ENCODE measurements at regions not wholly inside any gene's neighbourhood (a gene's known extent, or its start where the extent isn't known, plus 50 kb on each side); places are given as distances from the start of the nearest gene placed in this dataset.
"Not testable (repeated sequence)": the region's sequence is repeated elsewhere in the genome, so short reads cannot be mapped to it uniquely, and the experiment has no call there.

DNA sequence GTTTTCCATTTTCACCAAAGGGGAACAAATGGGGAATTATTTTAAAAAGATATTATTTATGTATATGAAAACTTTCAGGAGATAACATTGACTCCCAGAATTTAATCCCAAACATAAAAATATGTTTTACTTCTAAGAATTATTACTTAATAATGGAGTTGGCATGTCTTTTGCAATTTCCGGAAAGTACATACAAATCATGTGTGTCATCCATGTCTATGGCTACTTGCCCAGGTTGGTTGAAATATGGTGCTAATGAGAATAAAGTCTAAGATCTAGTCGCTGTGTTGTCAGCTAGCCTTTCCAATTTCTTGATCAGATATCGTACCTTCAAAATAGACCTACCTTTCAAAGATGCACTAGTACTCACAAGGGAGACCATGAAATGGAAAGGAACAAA is 1003.2 kb upstream of the PCDH20 start:
- Histone ChIP-seq H3K4me1 (replicated peaks) (no peaks in the 10 kb centered on the region), H3K36me3 (no peaks in the 10 kb centered on the region), H3K9me3 (no peaks in the 10 kb centered on the region), H3K27ac (no peak overlapping the region), H3K27me3 (replicated peaks; ENCODE audit: insufficient read depth) (no peaks in the 10 kb centered on the region), H3K4me3 (no peak overlapping the region)
- no peak for DNase-seq (ENCODE audit: low spot score)
- intact Hi-C loops (cut with DNase I), result no loop called here
- TF ChIP-seq, protein P1, sequence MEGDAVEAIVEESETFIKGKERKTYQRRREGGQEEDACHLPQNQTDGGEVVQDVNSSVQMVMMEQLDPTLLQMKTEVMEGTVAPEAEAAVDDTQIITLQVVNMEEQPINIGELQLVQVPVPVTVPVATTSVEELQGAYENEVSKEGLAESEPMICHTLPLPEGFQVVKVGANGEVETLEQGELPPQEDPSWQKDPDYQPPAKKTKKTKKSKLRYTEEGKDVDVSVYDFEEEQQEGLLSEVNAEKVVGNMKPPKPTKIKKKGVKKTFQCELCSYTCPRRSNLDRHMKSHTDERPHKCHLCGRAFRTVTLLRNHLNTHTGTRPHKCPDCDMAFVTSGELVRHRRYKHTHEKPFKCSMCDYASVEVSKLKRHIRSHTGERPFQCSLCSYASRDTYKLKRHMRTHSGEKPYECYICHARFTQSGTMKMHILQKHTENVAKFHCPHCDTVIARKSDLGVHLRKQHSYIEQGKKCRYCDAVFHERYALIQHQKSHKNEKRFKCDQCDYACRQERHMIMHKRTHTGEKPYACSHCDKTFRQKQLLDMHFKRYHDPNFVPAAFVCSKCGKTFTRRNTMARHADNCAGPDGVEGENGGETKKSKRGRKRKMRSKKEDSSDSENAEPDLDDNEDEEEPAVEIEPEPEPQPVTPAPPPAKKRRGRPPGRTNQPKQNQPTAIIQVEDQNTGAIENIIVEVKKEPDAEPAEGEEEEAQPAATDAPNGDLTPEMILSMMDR (IDR thresholded peaks at IDR 0.05), result no peak
- WGBS, result 86% methylated on average over 3 of the region's 3 CpGs

DNA sequence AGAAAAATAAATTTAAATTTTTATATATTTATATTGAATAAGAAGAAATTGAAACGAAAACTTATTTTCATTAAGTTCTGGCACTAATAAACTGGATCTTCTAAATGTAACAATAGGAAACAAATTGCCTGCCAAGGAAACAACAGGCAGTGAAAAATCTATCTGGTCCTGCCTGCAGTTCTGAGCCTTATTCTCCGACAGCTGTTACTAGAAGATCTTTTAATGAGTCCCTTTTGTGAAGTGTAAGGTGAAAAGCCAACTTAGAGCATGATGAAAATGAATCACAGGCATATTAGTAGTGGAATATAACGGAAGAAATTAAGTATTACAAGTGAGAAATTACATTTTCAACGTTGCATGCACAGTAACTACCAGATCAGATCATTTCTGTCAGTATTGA is 1002.7 kb upstream of the PCDH20 start:
- no peaks in the 10 kb centered on the region for H3K9me3 ChIP-seq
- WGBS, result 70% methylated on average over 4 of the region's 4 CpGs
- no peak overlapping the region for H3K4me3 ChIP-seq
- no peaks in the 10 kb centered on the region for H3K36me3 ChIP-seq
- no peaks in the 10 kb centered on the region for H3K27me3 ChIP-seq (replicated peaks; ENCODE audit: insufficient read depth)
- TF ChIP-seq, protein P1 (IDR thresholded peaks at IDR 0.05), result no peak
- TF ChIP-seq POLR2AphosphoS5 (IDR thresholded peaks at IDR 0.05) (no peak), POLR2A (IDR thresholded peaks at IDR 0.05) (no peak)
- intact Hi-C loops (cut with DNase I), result no loop called here
- no peak overlapping the region for H3K27ac ChIP-seq
- DNase-seq (ENCODE audit: low spot score), result no peak
- no peaks in the 10 kb centered on the region for H3K4me1 ChIP-seq (replicated peaks)

DNA sequence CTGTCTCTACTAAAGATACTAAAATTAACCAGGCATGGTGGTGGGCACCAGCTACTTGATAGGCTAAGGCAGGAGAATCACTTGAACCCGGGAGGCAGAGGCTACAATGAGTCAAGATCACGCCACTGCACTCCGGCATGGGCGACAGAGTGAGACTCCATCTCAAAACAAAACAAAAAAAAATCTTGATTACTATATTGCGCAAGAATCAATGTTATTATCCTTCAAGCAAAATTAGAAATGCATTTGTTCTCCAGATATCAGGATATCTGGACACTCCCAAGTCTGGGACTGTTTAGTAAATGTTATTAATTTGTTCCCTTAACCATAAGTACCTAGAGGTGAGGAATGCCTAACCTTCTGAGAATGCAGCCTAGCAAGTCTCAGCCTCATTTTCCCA is 992.2 kb upstream of the PCDH20 start:
- WGBS, result 98% methylated on average over 5 of the region's 5 CpGs
- Histone ChIP-seq H3K9me3 (no peaks in the 10 kb centered on the region), H3K27ac (no peak overlapping the region), H3K4me1 (replicated peaks) (no peaks in the 10 kb centered on the region), H3K27me3 (replicated peaks; ENCODE audit: insufficient read depth) (no peaks in the 10 kb centered on the region), H3K4me3 (no peak overlapping the region), H3K36me3 (no peaks in the 10 kb centered on the region)
- TF ChIP-seq, protein P1 (IDR thresholded peaks at IDR 0.05), result no peak
- TF ChIP-seq POLR2AphosphoS5 (IDR thresholded peaks at IDR 0.05) (no peak), POLR2A (IDR thresholded peaks at IDR 0.05) (no peak)
- no peak for DNase-seq (ENCODE audit: low spot score)
- intact Hi-C loops (cut with DNase I), result no loop called here

GRCh38 chr13:62388515-62388914 is 972.9 kb upstream of the PCDH20 start:
- Histone ChIP-seq H3K36me3 (no peaks in the 10 kb centered on the region), H3K4me3 (no peak overlapping the region), H3K27me3 (replicated peaks; ENCODE audit: insufficient read depth) (no peaks in the 10 kb centered on the region), H3K4me1 (replicated peaks) (no peaks in the 10 kb centered on the region), H3K9me3 (no peaks in the 10 kb centered on the region), H3K27ac (no peak overlapping the region)
- intact Hi-C loops (cut with DNase I), result no loop called here
- 85% methylated on average over 2 of the region's 2 CpGs for WGBS
- DNase-seq (ENCODE audit: low spot score), result no peak
- TF ChIP-seq, protein P1 (IDR thresholded peaks at IDR 0.05), result no peak
- TF ChIP-seq POLR2AphosphoS5 (IDR thresholded peaks at IDR 0.05) (no peak), POLR2A (IDR thresholded peaks at IDR 0.05) (no peak)

GRCh38 chr13:62387647-62388046 is 972.0 kb upstream of the PCDH20 start:
- 19% methylated on average over 3 of the region's 3 CpGs for WGBS
- no peaks in the 10 kb centered on the region for H3K36me3 ChIP-seq
- no peaks in the 10 kb centered on the region for H3K4me1 ChIP-seq (replicated peaks)
- no peak for DNase-seq (ENCODE audit: low spot score)
- no peak overlapping the region for H3K4me3 ChIP-seq
- no peaks in the 10 kb centered on the region for H3K9me3 ChIP-seq
- intact Hi-C loops (cut with DNase I), result no loop called here
- no peak overlapping the region for H3K27ac ChIP-seq
- H3K27me3 ChIP-seq (replicated peaks; ENCODE audit: insufficient read depth), result no peaks in the 10 kb centered on the region
- TF ChIP-seq, protein P1 (IDR thresholded peaks at IDR 0.05), result no peak
- TF ChIP-seq POLR2A (IDR thresholded peaks at IDR 0.05) (no peak), POLR2AphosphoS5 (IDR thresholded peaks at IDR 0.05) (no peak)

GRCh38 chr13:62379241-62379640 is 963.6 kb upstream of the PCDH20 start:
- H3K27ac ChIP-seq; H3K27me3 ChIP-seq (replicated peaks; ENCODE audit: insufficient read depth); H3K4me3 ChIP-seq; H3K9me3 ChIP-seq; H3K4me1 ChIP-seq (replicated peaks); intact Hi-C loops (cut with DNase I); H3K36me3 ChIP-seq; DNase-seq (ENCODE audit: low spot score): not testable (repeated sequence)
- WGBS, result 91% methylated on average over 12 of the region's 21 CpGs

Data from prostate gland (tissue), 2 donors.